GM23248 (cell line): ENCODE measurements at regions not wholly inside any gene's neighbourhood (a gene's known extent, or its start where the extent isn't known, plus 50 kb on each side); places are given as distances from the start of the nearest gene placed in this dataset.

Experiments
- EZH2 ChIP-seq: fragments of 200-600 bp; sonication (generic); IDR thresholded peaks from 2 replicates; pipeline ENCODE4 v1.6.1; 2018; ENCODE audit warnings: antibody characterized with exemption, mild to moderate bottlenecking; ENCODE audit not compliant: insufficient read depth, poor library complexity, severe bottlenecking
- EZH2phosphoT487 ChIP-seq: fragments of 200-600 bp; sonication (generic); IDR thresholded peaks from 2 replicates; pipeline ENCODE4 v1.6.1; 2018; ENCODE audit warnings: antibody characterized with exemption, moderate library complexity, mild to moderate bottlenecking, low read depth; ENCODE audit not compliant: insufficient read depth

DNA sequence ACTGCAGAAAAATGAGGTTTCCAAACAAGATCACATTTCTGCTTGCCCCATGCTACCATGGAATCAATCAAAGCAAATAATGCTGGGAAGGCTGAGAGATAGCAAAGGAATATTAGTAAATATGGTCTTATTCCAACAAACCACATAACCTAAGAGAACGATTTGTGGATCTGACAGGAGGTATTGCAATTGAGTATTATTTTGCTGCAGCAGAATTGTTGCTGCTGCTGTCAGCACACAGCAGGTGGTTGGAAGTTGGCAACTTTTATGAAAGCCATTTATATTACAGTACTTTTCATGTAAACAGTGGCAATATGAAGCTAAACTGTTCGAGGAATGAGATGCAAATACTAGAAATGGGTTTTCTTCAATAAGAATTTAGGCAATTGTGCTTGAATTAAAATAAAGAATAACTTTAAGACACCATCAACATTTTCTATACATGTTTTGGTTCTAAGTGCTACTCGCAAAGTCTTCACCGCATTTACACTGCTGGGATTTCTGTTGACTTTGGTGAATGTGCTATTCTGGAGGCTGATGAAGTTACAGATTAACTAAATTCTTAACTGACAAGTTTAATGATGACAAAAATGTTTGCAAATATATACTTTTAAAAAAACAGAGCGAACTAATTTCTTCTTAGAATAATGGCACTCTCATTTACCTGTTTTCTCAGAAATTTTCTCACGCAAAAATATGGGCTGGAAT, 1285.7 kb downstream of the CNTNAP5 start:
- TF ChIP-seq EZH2phosphoT487 (no peak), EZH2 (no peak)
